ENCODE measurements at regions not wholly inside any gene's neighbourhood (a gene's known extent, or its start where the extent isn't known, plus 50 kb on each side); places are given as distances from the start of the nearest gene placed in this dataset.

DNA sequence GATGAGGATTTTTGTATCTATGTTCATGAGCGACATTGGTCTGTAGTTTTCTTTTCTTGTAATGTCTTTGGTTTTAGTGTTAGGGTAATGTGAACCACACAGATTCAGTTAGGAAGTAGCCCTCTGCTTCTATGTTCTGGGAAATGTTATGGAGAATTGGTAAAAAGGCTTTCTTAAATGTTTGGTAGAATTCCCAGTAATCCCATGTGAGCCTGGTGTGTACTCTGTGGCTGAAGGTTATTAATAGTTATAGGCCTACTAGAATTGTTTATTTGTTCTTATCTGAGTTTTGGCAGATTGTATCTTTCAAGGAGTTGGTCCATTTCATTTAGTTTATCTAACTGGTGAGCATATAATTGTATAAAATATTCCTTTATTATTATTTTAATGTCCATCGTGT lies 484.6 kb upstream of the GHITM start:
- Histone ChIP-seq H3K27me3 (no peaks in the 10 kb centered on the region), H3K4me3 (no peak overlapping the region), H3K27ac (no peak overlapping the region), H3K9me3 (no peaks in the 10 kb centered on the region), H3K36me3 (no peaks in the 10 kb centered on the region), H3K4me1 (ENCODE audit: insufficient read depth) (no peaks in the 10 kb centered on the region)
- no peak for DNase-seq
- 87 to 94% (median 90%) methylated on average over 2 of the region's 2 CpGs for WGBS, 3 donors
- intact Hi-C loops (cut with DNase I): no loop called here
- no peak for TF ChIP-seq POLR2A (IDR thresholded peaks at IDR 0.05)
- TF ChIP-seq, protein P1, sequence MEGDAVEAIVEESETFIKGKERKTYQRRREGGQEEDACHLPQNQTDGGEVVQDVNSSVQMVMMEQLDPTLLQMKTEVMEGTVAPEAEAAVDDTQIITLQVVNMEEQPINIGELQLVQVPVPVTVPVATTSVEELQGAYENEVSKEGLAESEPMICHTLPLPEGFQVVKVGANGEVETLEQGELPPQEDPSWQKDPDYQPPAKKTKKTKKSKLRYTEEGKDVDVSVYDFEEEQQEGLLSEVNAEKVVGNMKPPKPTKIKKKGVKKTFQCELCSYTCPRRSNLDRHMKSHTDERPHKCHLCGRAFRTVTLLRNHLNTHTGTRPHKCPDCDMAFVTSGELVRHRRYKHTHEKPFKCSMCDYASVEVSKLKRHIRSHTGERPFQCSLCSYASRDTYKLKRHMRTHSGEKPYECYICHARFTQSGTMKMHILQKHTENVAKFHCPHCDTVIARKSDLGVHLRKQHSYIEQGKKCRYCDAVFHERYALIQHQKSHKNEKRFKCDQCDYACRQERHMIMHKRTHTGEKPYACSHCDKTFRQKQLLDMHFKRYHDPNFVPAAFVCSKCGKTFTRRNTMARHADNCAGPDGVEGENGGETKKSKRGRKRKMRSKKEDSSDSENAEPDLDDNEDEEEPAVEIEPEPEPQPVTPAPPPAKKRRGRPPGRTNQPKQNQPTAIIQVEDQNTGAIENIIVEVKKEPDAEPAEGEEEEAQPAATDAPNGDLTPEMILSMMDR (IDR thresholded peaks at IDR 0.05): no peak
- no peak for TF ChIP-seq EP300 (IDR thresholded peaks at IDR 0.05)

DNA sequence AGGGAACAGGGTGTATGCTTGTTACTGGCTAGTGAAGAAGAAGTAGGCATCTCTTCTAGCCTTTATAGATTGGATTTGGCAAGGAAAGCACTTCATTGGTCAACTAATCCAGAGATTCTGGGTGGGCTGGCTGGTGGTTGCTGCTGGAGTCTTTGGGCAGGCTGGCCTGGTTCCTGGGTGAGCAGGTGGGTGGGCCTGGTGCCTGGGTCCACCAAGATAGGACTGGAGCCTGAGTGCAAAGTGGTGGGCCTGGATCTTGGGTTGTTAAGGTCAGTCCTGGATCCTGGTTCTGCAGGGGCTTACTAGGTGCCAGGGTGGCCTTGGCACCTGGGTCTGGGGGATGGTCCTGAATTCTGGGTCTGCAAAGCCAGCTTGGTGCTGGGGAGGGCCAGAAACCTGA lies 482.4 kb upstream of the GHITM start:
- H3K4me1 ChIP-seq (ENCODE audit: insufficient read depth): no peaks in the 10 kb centered on the region
- intact Hi-C loops (cut with DNase I): no loop called here
- H3K4me3 ChIP-seq: no peak overlapping the region
- H3K27me3 ChIP-seq: no peaks in the 10 kb centered on the region
- no peak overlapping the region for H3K27ac ChIP-seq
- no peak for TF ChIP-seq EP300 (IDR thresholded peaks at IDR 0.05)
- H3K9me3 ChIP-seq: no peaks in the 10 kb centered on the region
- H3K36me3 ChIP-seq: no peaks in the 10 kb centered on the region
- no peak for DNase-seq

DNA sequence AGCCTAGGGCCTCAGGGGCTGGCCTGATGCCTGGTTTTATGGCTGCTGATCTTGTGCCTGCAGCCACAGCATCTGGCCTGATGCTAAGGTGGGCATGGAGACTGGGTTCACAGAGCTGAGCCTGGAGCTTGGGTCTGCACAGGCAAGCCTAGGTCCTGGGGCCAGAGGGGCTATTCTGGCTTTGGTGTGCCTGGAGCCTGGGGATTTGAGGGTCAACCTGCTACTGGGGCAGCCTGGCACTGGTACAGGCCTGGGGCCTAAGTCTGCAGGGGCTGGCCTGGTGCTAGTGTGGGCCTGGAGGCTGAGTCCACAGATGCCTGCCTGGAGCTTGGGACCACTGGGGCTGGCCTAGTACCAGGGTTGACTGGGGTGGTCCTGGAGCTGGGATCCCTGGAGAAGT lies 481.8 kb upstream of the GHITM start:
- no peak for DNase-seq
- Histone ChIP-seq H3K27me3 (no peaks in the 10 kb centered on the region), H3K4me1 (ENCODE audit: insufficient read depth) (no peaks in the 10 kb centered on the region), H3K9me3 (no peaks in the 10 kb centered on the region), H3K4me3 (no peak overlapping the region), H3K36me3 (no peaks in the 10 kb centered on the region), H3K27ac (no peak overlapping the region)
- TF ChIP-seq EP300 (IDR thresholded peaks at IDR 0.05) (no peak), POLR2A (IDR thresholded peaks at IDR 0.05) (no peak)
- TF ChIP-seq, protein P1 (IDR thresholded peaks at IDR 0.05): no peak
- intact Hi-C loops (cut with DNase I): no loop called here

DNA sequence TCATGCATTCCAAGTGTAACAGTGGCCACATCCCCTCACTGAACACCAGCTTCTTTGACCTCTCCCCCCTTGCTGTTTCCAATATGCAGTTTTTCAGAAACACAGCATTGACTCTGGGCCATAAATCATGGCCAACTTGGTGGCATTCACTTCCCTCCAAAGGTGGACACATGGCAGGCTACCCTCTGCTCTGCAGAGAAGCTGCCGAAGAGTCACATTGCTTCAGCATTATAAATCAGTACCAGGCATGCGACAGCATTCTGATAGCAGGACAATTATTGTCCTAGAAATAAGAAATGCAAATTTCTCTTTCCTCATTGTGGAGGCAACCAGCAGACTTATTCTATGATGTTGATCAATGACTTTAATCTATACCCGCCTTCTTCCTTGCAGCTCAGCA lies 475.4 kb upstream of the GHITM start:
- Histone ChIP-seq H3K4me1 (ENCODE audit: insufficient read depth) (no peaks in the 10 kb centered on the region), H3K9me3 (no peaks in the 10 kb centered on the region), H3K36me3 (no peaks in the 10 kb centered on the region), H3K27ac (no peak overlapping the region), H3K27me3 (no peaks in the 10 kb centered on the region), H3K4me3 (no peak overlapping the region)
- no peak for DNase-seq
- WGBS, 3 donors: 90 to 100% (median 91%) methylated on average over 3 of the region's 3 CpGs
- no peak for TF ChIP-seq EP300 (IDR thresholded peaks at IDR 0.05)
- no peak for TF ChIP-seq POLR2A (IDR thresholded peaks at IDR 0.05)
- TF ChIP-seq, protein P1 (IDR thresholded peaks at IDR 0.05): no peak
- intact Hi-C loops (cut with DNase I): no loop called here

DNA sequence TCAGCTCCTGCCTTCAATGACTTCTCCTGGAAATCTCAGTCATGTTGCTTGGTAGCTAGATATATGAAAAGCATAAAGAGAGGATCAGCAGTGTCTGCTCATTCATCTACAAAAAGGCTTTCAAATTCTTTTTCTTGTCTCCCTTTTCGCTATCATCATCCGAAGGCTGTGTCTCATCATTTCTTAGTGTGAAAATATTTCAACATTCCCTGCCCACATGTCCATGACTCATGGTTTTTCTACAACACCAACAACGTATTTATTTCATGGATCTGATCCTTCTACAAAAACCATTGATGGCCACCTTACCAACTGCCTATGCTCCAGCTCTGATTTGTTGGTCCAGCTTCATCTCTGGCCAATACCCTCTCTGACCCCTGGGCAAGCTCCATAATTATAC lies 472.5 kb upstream of the GHITM start:
- WGBS, 3 donors: 16 to 34% (median 18%) methylated on average over 3 of the region's 3 CpGs
- intact Hi-C loops (cut with DNase I): no loop called here
- H3K4me3 ChIP-seq: no peak overlapping the region

More for the DNA sequence above, 472.5 kb upstream of the GHITM start:
- Histone ChIP-seq H3K27me3 (no peaks in the 10 kb centered on the region), H3K4me1 (ENCODE audit: insufficient read depth) (no peaks in the 10 kb centered on the region), H3K27ac (no peak overlapping the region), H3K36me3 (no peaks in the 10 kb centered on the region), H3K9me3 (no peaks in the 10 kb centered on the region)
- no peak for TF ChIP-seq POLR2A (IDR thresholded peaks at IDR 0.05)
- TF ChIP-seq, protein P1 (IDR thresholded peaks at IDR 0.05): no peak
- TF ChIP-seq EP300 (IDR thresholded peaks at IDR 0.05): no peak
- no peak for DNase-seq
